ENCODE measurements at regions not wholly inside any gene's neighbourhood (a gene's known extent, or its start where the extent isn't known, plus 50 kb on each side); places are given as distances from the start of the nearest gene placed in this dataset.

GRCh38 chr5:71810023-71810422, 90.9 kb downstream of the CARTPT start:
- Histone ChIP-seq H3K4me3 (no peak overlapping the region), H3K4me1 (no peaks in the 10 kb centered on the region), H3K9me3 (no peaks in the 10 kb centered on the region), H3K27ac (no peak overlapping the region), H3K27me3 (no peaks in the 10 kb centered on the region), H3K36me3 (no peaks in the 10 kb centered on the region)
- no peak for DNase-seq
- intact Hi-C loops (cut with DNase I; ENCODE audit: low total_unique reads): no loop called here
- TF ChIP-seq, protein P1, sequence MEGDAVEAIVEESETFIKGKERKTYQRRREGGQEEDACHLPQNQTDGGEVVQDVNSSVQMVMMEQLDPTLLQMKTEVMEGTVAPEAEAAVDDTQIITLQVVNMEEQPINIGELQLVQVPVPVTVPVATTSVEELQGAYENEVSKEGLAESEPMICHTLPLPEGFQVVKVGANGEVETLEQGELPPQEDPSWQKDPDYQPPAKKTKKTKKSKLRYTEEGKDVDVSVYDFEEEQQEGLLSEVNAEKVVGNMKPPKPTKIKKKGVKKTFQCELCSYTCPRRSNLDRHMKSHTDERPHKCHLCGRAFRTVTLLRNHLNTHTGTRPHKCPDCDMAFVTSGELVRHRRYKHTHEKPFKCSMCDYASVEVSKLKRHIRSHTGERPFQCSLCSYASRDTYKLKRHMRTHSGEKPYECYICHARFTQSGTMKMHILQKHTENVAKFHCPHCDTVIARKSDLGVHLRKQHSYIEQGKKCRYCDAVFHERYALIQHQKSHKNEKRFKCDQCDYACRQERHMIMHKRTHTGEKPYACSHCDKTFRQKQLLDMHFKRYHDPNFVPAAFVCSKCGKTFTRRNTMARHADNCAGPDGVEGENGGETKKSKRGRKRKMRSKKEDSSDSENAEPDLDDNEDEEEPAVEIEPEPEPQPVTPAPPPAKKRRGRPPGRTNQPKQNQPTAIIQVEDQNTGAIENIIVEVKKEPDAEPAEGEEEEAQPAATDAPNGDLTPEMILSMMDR (IDR thresholded peaks at IDR 0.05): no peak
- no peak for TF ChIP-seq POLR2A (IDR thresholded peaks at IDR 0.05)

GRCh38 chr5:71810471-71811195, 91.6 kb downstream of the CARTPT start:
- Histone ChIP-seq H3K9me3 (no peaks in the 10 kb centered on the region), H3K36me3 (no peaks in the 10 kb centered on the region), H3K27me3 (no peaks in the 10 kb centered on the region), H3K4me1 (no peaks in the 10 kb centered on the region), H3K27ac (no peak overlapping the region), H3K4me3 (no peak overlapping the region)
- TF ChIP-seq POLR2A (IDR thresholded peaks at IDR 0.05): no peak
- TF ChIP-seq, protein P1 (IDR thresholded peaks at IDR 0.05): no peak
- no peak for DNase-seq
- intact Hi-C loops (cut with DNase I; ENCODE audit: low total_unique reads): no loop called here

- H3K4me3 ChIP-seq: no peak overlapping the region
- TF ChIP-seq, protein P1 (IDR thresholded peaks at IDR 0.05): no peak
- TF ChIP-seq POLR2A (IDR thresholded peaks at IDR 0.05): no peak
- no peak overlapping the region for H3K27ac ChIP-seq
- no peaks in the 10 kb centered on the region for H3K4me1 ChIP-seq
- no peaks in the 10 kb centered on the region for H3K9me3 ChIP-seq
- H3K36me3 ChIP-seq: no peaks in the 10 kb centered on the region
- intact Hi-C loops (cut with DNase I; ENCODE audit: low total_unique reads): no loop called here
- no peak for DNase-seq
- no peaks in the 10 kb centered on the region for H3K27me3 ChIP-seq
These were observed 92.7 kb downstream of the CARTPT start for GRCh38 chr5:71811779-71812178.

- H3K36me3 ChIP-seq: no peaks in the 10 kb centered on the region
- no peak overlapping the region for H3K4me3 ChIP-seq
- H3K9me3 ChIP-seq: no peaks in the 10 kb centered on the region
- H3K27ac ChIP-seq: no peak overlapping the region
- no peak for TF ChIP-seq POLR2A (IDR thresholded peaks at IDR 0.05)
- TF ChIP-seq, protein P1 (IDR thresholded peaks at IDR 0.05): no peak
- no peak for DNase-seq
- H3K4me1 ChIP-seq: no peaks in the 10 kb centered on the region
- intact Hi-C loops (cut with DNase I; ENCODE audit: low total_unique reads): no loop called here
- no peaks in the 10 kb centered on the region for H3K27me3 ChIP-seq
These were observed 97.2 kb downstream of the CARTPT start for GRCh38 chr5:71816307-71816706.

- TF ChIP-seq POLR2A (IDR thresholded peaks at IDR 0.05): no peak
- TF ChIP-seq, protein P1 (IDR thresholded peaks at IDR 0.05): no peak
- no peaks in the 10 kb centered on the region for H3K36me3 ChIP-seq
- DNase-seq: no peak
- no peak overlapping the region for H3K27ac ChIP-seq
- no peaks in the 10 kb centered on the region for H3K4me1 ChIP-seq
- no peaks in the 10 kb centered on the region for H3K27me3 ChIP-seq
- no peak overlapping the region for H3K4me3 ChIP-seq
- intact Hi-C loops (cut with DNase I; ENCODE audit: low total_unique reads): no loop called here
- H3K9me3 ChIP-seq: no peaks in the 10 kb centered on the region
These were observed 98.8 kb downstream of the CARTPT start for GRCh38 chr5:71817891-71818290.
